Neutrophil (primary cell): ENCODE measurements at regions not wholly inside any gene's neighbourhood (a gene's known extent, or its start where the extent isn't known, plus 50 kb on each side); places are given as distances from the start of the nearest gene placed in this dataset.
"Not testable (repeated sequence)": the region's sequence is repeated elsewhere in the genome, so short reads cannot be mapped to it uniquely, and the experiment has no call there.

Experiments used
- H3K27ac ChIP-seq: fragments of 200-600 bp; sonication (generic); 2 replicates; pipeline ENCODE4 v1.5.1; 2016; ENCODE audit warnings: mild to moderate bottlenecking, moderate library complexity
- H3K27me3 ChIP-seq: fragments of 200-600 bp; sonication (generic); 2 replicates; pipeline ENCODE4 v1.6.0; 2016; ENCODE audit warnings: mild to moderate bottlenecking
- H3K36me3 ChIP-seq: fragments of 200-600 bp; sonication (generic); 2 replicates; pipeline ENCODE4 v1.5.1; 2017
- H3K4me1 ChIP-seq, 2 experiments: fragments of 200-600 bp in 1 of 2; sonication (generic) in 1 of 2; 1 replicate in 1 of 2; 2 replicates in 1 of 2; pipeline versions ENCODE4 v1.5.1 to v1.6.1; 2013 to 2016; ENCODE audit warnings: low read depth in 1 of 2, low read length in 1 of 2, mild to moderate bottlenecking in 1 of 2, moderate library complexity in 1 of 2; ENCODE audit not compliant: control insufficient read depth in 1 of 2, insufficient read depth in 1 of 2
- H3K4me3 ChIP-seq, 2 experiments: fragments of 200-600 bp in 1 of 2; sonication (generic) in 1 of 2; 1 replicate in 1 of 2; 2 replicates in 1 of 2; pipeline ENCODE4 v1.5.1; 2013 to 2016; ENCODE audit warnings: low read depth in 1 of 2, low read length in 1 of 2, mild to moderate bottlenecking in 1 of 2, moderate library complexity in 1 of 2
- H3K9me3 ChIP-seq: fragments of 200-600 bp; sonication (generic); 2 replicates; pipeline ENCODE4 v1.5.1; 2016
- CTCF ChIP-seq: fragments of 200-600 bp; sonication (generic); IDR thresholded peaks from 2 replicates; pipeline ENCODE4 v1.5.1; 2016; ENCODE audit warnings: antibody characterized with exemption

GRCh38 chr2:35461406-35461805 lies 894.2 kb upstream of the CRIM1 start:
- no peaks in the 10 kb centered on the region for H3K9me3 ChIP-seq
- no peak for TF ChIP-seq CTCF
- H3K4me1 ChIP-seq: no peaks in the 10 kb centered on the region
- H3K4me3 ChIP-seq: no peak overlapping the region
- no peak overlapping the region for H3K27ac ChIP-seq
- H3K27me3 ChIP-seq: no peaks in the 10 kb centered on the region
- no peaks in the 10 kb centered on the region for H3K36me3 ChIP-seq

- no peaks in the 10 kb centered on the region for H3K27me3 ChIP-seq
- no peaks in the 10 kb centered on the region for H3K36me3 ChIP-seq
- H3K27ac ChIP-seq: no peak overlapping the region
- H3K9me3 ChIP-seq: no peaks in the 10 kb centered on the region
- no peaks in the 10 kb centered on the region for H3K4me1 ChIP-seq
- no peak overlapping the region for H3K4me3 ChIP-seq
- no peak for TF ChIP-seq CTCF
These were observed 900.5 kb upstream of the CRIM1 start for GRCh38 chr2:35454966-35455638.

- H3K36me3 ChIP-seq: no peaks in the 10 kb centered on the region
- no peak overlapping the region for H3K27ac ChIP-seq
- H3K4me3 ChIP-seq: no peak overlapping the region
- H3K27me3 ChIP-seq: no peaks in the 10 kb centered on the region
- H3K9me3 ChIP-seq: no peaks in the 10 kb centered on the region
- no peak for TF ChIP-seq CTCF
- H3K4me1 ChIP-seq: no peaks in the 10 kb centered on the region
These were observed 907.8 kb upstream of the CRIM1 start for GRCh38 chr2:35447821-35448220.

- no peaks in the 10 kb centered on the region for H3K9me3 ChIP-seq
- H3K4me1 ChIP-seq: no peaks in the 10 kb centered on the region
- no peak overlapping the region for H3K27ac ChIP-seq
- H3K27me3 ChIP-seq: no peaks in the 10 kb centered on the region
- no peaks in the 10 kb centered on the region for H3K36me3 ChIP-seq
- TF ChIP-seq CTCF: no peak
- no peak overlapping the region for H3K4me3 ChIP-seq
These were observed 908.4 kb upstream of the CRIM1 start for GRCh38 chr2:35447215-35447614.

GRCh38 chr2:35443087-35443486 lies 912.5 kb upstream of the CRIM1 start:
- H3K27ac ChIP-seq: no peak overlapping the region
- no peaks in the 10 kb centered on the region for H3K36me3 ChIP-seq

GRCh38 chr2:35441575-35441974 lies 914.0 kb upstream of the CRIM1 start:
- H3K36me3 ChIP-seq, H3K4me3 ChIP-seq, H3K4me1 ChIP-seq, H3K27ac ChIP-seq, H3K9me3 ChIP-seq, H3K27me3 ChIP-seq: not testable (repeated sequence)

More at GRCh38 chr2:35443087-35443486, 912.5 kb upstream of the CRIM1 start:
- Histone ChIP-seq H3K27me3 (no peaks in the 10 kb centered on the region), H3K4me3 (no peak overlapping the region), H3K4me1 (no peaks in the 10 kb centered on the region), H3K9me3 (no peaks in the 10 kb centered on the region)
- no peak for TF ChIP-seq CTCF

GRCh38 chr2:35440308-35440707 lies 915.3 kb upstream of the CRIM1 start:
- not testable (repeated sequence) for H3K27me3 ChIP-seq, H3K4me3 ChIP-seq, H3K9me3 ChIP-seq, H3K27ac ChIP-seq, H3K4me1 ChIP-seq, H3K36me3 ChIP-seq

GRCh38 chr2:35436893-35437292 lies 918.7 kb upstream of the CRIM1 start:
- H3K4me3 ChIP-seq, H3K4me1 ChIP-seq, H3K27me3 ChIP-seq, H3K9me3 ChIP-seq, H3K27ac ChIP-seq, H3K36me3 ChIP-seq: not testable (repeated sequence)
